ENCODE measurements at regions not wholly inside any gene's neighbourhood (a gene's known extent, or its start where the extent isn't known, plus 50 kb on each side); places are given as distances from the start of the nearest gene placed in this dataset.
A peak's percentile ranks its signal among the peaks of the same experiment; 100 is the strongest.
"Not testable (repeated sequence)": the region's sequence is repeated elsewhere in the genome, so short reads cannot be mapped to it uniquely, and the experiment has no call there.

DNA sequence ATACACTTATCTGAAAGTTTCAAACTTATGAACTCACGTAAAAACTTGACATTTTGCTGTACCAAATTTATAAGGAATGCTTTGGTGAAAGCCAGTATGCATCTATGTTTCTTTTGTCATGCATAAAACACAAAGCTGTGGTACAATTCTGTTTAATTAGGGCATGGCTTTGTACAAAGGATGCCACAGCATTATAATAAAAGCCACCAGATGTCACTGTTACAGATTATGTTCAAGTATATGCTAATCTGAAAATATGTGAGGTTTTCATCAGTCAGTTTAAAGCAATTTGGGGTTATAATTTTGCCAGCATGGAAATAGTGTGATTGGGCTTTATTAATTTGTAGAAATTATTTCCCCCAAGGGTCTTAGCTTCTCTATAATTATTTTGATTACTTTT lies 69.0 kb downstream of the ATOH1 start:
- DNase-seq: no peak
- TF ChIP-seq, protein P1, sequence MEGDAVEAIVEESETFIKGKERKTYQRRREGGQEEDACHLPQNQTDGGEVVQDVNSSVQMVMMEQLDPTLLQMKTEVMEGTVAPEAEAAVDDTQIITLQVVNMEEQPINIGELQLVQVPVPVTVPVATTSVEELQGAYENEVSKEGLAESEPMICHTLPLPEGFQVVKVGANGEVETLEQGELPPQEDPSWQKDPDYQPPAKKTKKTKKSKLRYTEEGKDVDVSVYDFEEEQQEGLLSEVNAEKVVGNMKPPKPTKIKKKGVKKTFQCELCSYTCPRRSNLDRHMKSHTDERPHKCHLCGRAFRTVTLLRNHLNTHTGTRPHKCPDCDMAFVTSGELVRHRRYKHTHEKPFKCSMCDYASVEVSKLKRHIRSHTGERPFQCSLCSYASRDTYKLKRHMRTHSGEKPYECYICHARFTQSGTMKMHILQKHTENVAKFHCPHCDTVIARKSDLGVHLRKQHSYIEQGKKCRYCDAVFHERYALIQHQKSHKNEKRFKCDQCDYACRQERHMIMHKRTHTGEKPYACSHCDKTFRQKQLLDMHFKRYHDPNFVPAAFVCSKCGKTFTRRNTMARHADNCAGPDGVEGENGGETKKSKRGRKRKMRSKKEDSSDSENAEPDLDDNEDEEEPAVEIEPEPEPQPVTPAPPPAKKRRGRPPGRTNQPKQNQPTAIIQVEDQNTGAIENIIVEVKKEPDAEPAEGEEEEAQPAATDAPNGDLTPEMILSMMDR (IDR thresholded peaks at IDR 0.05): peak; percentile 27
- H3K9me3 ChIP-seq: no peaks in the 10 kb centered on the region
- no peaks in the 10 kb centered on the region for H3K36me3 ChIP-seq
- no peak overlapping the region for H3K4me3 ChIP-seq
- intact Hi-C loops (cut with DNase I): loop anchor here (10.0 kb wide), 1 partner anchor 103 kb away; no protein-coding TSS in a partner anchor
- no peaks in the 10 kb centered on the region for H3K27me3 ChIP-seq
- H3K9ac ChIP-seq (ENCODE audit: low read depth in 2 of 2, low read length in 2 of 2): no peak overlapping the region
- H3K27ac ChIP-seq: no peak overlapping the region
- H3K4me1 ChIP-seq: no peaks in the 10 kb centered on the region

DNA sequence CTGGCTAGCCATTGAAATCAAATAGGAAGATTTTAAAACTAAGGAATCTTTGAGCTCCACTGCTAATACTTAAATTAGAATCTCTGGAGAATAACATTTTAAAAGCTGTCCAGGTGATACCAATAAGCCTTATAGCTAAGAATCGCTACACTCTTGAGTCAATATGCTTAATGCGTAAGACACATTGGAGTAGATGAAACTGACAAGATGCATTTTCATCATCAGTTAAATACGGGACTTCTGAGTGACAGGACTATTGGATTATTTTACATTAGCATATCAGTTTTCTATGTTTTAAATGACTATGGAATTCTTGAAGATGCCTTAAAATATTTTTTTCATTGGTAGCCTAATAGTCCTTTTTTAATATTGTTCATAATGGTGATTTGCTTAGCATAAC lies 80.2 kb downstream of the ATOH1 start:
- TF ChIP-seq, protein P1 (IDR thresholded peaks at IDR 0.05): no peak
- DNase-seq: no peak
- H3K4me1 ChIP-seq: no peaks in the 10 kb centered on the region

DNA sequence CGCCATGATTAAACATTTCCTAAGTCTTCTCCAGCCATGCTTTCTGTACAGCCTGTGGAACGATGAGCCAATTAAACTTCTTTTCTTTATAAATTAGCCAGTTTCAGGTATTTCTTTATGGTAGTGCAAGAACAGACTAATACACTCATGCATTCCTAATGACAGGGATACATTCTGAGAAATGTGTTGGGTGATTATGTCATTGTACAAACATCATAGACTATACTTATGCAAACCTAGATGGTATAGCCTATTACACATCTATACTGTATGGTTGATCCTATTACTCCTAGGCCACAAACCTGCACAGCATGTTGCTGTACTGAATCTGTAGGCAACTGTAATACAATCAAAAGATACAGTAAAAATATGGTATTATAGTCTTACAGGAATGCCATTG lies 83.1 kb downstream of the ATOH1 start:
- H3K9me3 ChIP-seq: no peaks in the 10 kb centered on the region
- H3K36me3 ChIP-seq: no peaks in the 10 kb centered on the region
- H3K4me3 ChIP-seq: no peak overlapping the region
- H3K27ac ChIP-seq: no peak overlapping the region
- H3K4me1 ChIP-seq: no peaks in the 10 kb centered on the region
- DNase-seq: no peak
- no peak overlapping the region for H3K9ac ChIP-seq (ENCODE audit: low read depth in 2 of 2, low read length in 2 of 2)
- TF ChIP-seq, protein P1 (IDR thresholded peaks at IDR 0.05): no peak
- H3K27me3 ChIP-seq: no peaks in the 10 kb centered on the region
- intact Hi-C loops (cut with DNase I): no loop called here

More for the DNA sequence above, 80.2 kb downstream of the ATOH1 start:
- intact Hi-C loops (cut with DNase I): loop anchor here (10.0 kb wide), 1 partner anchor 216 kb away; no protein-coding TSS in a partner anchor
- Histone ChIP-seq H3K36me3 (no peaks in the 10 kb centered on the region), H3K9ac (ENCODE audit: low read depth in 2 of 2, low read length in 2 of 2) (no peak overlapping the region), H3K9me3 (no peaks in the 10 kb centered on the region), H3K4me3 (no peak overlapping the region), H3K27me3 (no peaks in the 10 kb centered on the region), H3K27ac (no peak overlapping the region)

DNA sequence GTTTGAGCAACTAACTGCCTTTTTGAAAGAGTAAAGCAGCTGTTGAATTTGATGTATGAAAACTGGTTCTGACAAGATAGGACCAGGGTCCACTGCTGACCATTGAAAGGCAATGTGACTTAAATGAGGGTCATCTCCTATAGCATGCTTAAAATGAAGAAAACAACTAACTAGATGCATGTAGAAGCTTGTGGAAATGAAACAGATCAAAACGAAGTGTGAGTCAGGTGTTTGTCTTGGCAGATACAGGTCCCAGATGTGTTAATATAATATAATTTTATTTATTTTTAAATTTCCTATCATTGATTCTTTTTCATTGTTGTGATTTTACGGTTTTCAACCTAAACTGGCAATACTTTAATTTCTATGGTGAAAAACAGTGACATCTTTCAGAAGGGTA lies 83.6 kb downstream of the ATOH1 start:
- no peak for DNase-seq
- Histone ChIP-seq H3K4me3 (no peak overlapping the region), H3K9ac (ENCODE audit: low read depth in 2 of 2, low read length in 2 of 2) (no peak overlapping the region), H3K36me3 (no peaks in the 10 kb centered on the region), H3K27me3 (no peaks in the 10 kb centered on the region), H3K9me3 (no peaks in the 10 kb centered on the region), H3K27ac (no peak overlapping the region), H3K4me1 (no peaks in the 10 kb centered on the region)
- TF ChIP-seq, protein P1 (IDR thresholded peaks at IDR 0.05): no peak
- intact Hi-C loops (cut with DNase I): no loop called here

DNA sequence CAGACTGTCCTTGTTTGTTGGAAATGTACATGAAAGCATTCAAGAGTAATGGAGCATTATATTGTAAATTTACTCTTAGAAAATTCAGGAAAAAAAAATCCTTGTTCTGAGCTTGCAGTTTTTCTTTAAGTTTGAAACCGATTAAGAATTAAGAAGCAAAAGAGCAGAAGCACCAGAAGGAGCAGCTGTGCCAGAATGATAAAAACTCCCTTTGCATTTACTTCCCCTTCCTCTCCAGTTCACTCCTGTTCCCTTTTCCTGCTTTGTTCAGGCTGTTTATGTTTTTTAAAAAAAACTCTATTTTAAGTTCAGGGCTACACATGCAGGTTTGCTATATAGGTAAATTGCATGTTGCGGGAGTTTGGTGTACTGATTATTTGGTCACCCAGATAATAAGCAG lies 90.3 kb downstream of the ATOH1 start:
- Histone ChIP-seq H3K4me3 (no peak overlapping the region), H3K4me1 (no peaks in the 10 kb centered on the region), H3K9me3 (no peaks in the 10 kb centered on the region), H3K27ac (no peak overlapping the region), H3K9ac (ENCODE audit: low read depth in 2 of 2, low read length in 2 of 2) (no peak overlapping the region), H3K27me3 (no peaks in the 10 kb centered on the region), H3K36me3 (no peaks in the 10 kb centered on the region)
- no peak for DNase-seq
- intact Hi-C loops (cut with DNase I): no loop called here
- TF ChIP-seq, protein P1 (IDR thresholded peaks at IDR 0.05): no peak

DNA sequence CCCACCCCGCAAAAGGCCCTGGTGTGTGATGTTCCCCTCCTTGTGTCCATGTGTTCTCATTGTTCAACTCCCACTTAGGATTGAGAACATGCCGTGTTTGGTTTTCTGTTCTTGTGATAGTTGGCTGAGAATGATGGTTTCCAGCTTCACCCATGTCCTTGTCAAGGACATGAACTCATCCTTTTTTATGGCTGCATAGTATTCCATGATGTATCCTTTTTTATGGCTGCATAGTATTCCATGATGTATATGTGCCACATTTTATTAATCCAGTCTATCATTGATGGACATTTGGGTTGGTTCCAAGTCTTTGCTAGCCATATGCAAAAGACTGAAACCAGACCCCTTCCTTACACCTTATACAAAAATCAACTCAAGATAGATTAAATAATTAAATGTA lies 95.0 kb downstream of the ATOH1 start:
- DNase-seq; H3K9ac ChIP-seq (ENCODE audit: low read depth in 2 of 2, low read length in 2 of 2); H3K27ac ChIP-seq; H3K4me3 ChIP-seq; H3K27me3 ChIP-seq; H3K4me1 ChIP-seq; intact Hi-C loops (cut with DNase I); H3K36me3 ChIP-seq; H3K9me3 ChIP-seq: not testable (repeated sequence)

Data from colonic mucosa (tissue), 4 donors.